GM04504 (cell line): ENCODE measurements at regions not wholly inside any gene's neighbourhood (a gene's known extent, or its start where the extent isn't known, plus 50 kb on each side); places are given as distances from the start of the nearest gene placed in this dataset.
A peak's percentile ranks its signal among the peaks of the same experiment; 100 is the strongest.
"Not testable (repeated sequence)": the region's sequence is repeated elsewhere in the genome, so short reads cannot be mapped to it uniquely, and the experiment has no call there.

Experiments used
- DNase-seq: peaks from one replicate; pipeline ENCODE4 v3.0.0-alpha.2; 2012; ENCODE audit warnings: low read depth

DNA sequence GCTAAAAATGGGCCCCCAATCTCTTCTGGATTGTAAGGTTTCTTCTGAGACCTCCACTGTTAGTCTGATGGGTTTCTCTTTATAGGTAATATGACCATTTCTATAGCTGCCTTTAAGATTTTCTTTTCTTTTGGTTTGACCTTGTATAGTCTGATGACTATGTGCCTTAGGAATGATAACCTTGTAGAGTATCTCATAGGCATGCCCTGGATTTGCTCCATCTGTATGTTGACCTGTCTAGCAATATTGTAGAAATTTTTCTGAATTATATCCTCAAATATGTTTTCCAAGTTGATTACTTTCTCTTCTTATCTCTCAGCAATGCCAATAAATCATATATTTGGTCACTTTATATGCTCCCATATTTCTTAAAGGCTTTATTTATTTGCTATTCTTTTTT, 1403.8 kb upstream of the GOT2 start:
- DNase-seq = no peak

DNA sequence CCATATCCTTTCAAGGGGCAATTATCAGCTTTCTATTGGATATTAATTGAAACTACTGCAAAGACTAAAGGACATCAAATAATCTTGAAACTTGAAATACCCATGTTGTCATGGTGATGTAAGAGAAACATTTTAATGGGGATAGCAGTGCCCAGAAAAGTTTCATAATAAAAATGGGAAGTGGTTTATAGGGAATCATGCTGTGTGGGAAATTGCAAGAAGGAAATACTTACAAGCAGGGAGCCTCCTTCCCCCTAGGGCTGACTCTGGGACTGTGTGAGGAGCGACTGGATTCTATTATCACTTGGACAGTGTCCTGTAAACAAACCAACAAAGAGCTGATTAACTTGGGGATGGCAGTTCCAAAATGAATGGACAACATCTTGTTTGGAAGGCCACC, 1393.1 kb upstream of the GOT2 start:
- DNase-seq = peak; percentile 14

DNA sequence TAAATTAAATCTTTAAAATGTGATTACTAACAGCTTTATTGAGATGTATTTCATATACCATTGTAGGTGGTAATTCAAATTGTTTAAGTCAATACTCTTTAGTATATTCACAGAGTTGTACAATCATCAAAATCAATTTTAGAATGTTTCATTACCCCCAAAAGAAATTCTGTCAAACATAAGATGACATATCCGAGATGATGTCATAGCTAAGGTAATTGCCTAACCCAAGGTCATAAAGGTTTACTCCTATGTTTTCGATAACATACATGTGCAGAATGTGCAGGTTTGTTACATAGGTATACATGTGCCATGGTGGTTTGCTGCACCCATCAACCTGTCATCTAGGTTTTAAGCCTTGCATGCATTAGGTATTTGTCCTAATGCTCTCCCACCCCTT, 1392.0 kb upstream of the GOT2 start:
- not testable (repeated sequence) for DNase-seq

DNA sequence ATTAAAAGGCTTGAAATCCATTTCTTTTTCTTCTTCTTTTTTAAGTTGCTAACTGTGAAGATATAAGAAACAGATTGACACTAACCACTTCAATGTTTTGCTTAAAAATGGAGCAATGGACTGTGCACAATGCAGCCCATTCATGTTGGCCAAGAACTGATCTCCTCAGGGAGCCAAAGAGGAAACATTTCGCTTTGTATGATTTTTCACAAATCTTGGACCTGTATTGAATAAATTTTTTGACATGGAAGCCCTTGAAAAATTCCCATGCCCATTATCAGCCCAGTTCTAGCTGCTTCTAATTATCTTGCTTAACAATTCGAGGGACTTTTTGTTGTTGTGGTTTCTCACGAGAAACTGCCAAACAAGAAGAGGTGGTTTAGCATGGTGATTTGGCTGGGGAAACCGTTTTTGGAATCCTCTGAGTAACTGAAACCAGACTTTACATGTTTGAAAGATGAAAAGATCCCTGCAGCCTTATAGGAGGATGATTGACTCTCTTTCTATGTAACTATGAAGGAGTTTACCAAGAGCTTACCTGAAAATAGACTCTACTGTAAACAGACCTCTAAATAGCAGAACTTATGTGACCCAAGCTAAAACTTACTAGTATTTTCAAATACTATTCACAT, 1389.4 kb upstream of the GOT2 start:
- peak; percentile 11 for DNase-seq

DNA sequence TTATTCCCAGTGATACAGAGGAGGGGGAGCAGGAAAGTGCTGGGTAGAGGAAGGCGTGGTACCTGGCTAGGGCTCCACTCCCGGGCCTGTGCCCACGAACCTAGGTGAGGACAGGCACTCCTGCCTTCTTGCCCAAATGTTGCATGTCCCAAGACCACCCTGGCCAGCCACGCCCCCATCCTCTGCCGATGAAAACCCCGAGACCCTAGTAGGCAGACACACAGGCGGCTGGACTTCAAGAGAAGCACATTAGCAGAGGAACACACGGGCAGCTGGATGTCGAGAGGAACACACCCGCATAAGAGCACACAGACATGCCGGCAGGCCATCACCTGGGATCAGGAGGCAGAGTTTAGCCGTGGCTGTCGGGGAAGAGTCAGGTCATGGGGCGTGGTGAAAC, 1386.5 kb upstream of the GOT2 start:
- no peak for DNase-seq

DNA sequence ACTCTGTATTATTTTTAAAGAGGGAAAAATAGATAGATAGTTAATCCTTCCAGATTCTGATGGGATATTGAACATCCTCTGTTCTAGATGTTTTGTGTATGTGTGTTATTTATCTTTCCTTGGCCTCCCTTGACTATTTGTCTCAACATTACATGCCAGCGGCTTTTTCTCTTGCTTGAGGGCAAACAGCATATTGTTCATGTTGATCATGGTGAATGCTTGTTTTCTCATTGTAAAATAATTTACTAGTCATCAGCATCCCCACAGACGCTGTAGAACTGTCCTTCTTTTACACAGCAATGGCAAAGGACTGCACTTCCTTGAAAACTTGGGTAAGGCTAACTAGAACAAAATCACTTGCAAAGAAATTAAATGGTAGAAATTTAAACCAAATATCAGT, 1376.4 kb upstream of the GOT2 start:
- no peak for DNase-seq

DNA sequence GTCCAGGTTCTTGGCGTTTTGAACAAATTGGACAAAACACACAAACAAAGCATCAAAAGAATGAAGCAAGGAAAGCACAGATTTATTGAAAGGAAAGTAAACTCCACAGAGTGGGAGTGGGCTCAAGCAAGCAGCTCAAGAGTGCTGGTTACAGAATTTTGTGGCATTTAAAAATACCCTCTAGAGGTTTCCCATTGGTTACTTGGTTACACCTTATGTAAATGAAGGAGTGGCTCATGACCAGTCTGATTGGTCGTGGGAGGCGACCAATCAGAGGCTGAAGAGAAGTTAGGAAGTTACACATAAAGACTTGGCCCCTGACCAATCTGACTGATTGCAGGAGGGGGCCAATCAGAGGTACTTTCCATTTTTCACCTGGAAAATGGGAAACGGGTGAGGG, 1373.8 kb upstream of the GOT2 start:
- no peak for DNase-seq

DNA sequence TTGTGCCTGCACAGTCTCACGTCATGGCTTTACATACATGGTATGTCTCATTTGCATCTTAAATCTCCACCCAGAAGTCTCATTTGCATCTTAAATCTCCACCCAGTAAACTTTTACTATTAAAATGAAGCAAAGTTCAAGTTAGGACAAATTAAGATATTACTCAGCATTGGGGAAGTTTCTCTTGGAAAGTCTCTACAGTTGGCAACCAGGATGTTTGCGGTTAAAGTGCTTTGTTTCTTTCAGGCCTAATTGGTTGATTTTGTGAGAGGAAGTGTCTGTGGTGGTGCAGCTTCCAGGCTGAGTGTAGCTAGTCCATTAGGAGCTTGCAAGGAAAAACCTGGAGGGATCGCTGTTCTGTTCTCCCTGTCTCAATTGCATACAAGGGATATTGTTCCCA, 1373.3 kb upstream of the GOT2 start:
- peak; percentile 54 for DNase-seq

DNA sequence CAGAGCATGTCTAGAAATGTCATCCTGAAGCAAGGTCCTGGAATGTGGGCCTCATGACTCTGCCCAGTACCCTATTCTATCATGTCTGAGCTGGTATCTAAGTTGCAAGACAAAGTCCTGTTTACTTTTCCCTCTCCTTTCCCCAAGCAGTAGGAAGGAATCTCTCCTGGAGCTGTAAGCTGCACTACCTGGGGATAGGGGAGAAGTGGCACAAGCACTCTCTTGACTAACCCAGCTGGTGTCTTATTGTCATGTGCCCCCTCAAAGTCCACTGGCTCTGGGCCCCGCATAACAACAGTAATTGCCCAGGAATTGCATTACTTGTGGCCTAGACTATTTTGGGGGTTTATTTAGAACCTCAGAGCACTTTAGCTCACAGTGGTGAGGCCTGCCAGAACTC, 1366.3 kb upstream of the GOT2 start:
- no peak for DNase-seq

DNA sequence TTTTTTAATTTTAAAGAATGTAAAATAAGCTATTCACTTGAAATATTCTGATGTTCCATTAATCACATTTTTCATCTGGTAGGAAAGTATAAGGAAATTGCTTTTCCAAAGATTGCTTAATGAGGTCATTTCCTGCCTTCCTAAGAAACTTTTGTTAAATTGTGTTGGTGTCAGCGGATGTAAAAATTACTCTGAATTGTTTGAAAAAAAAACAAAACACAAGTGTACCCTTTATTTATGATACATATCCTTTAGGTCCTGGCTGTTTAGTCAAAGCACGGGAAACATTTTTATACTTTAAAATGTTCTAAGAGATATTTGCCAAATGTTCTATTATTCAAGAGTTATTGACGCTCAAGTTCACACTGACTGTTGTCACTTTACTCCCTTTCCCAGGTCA, 1357.4 kb upstream of the GOT2 start:
- no peak for DNase-seq

DNA sequence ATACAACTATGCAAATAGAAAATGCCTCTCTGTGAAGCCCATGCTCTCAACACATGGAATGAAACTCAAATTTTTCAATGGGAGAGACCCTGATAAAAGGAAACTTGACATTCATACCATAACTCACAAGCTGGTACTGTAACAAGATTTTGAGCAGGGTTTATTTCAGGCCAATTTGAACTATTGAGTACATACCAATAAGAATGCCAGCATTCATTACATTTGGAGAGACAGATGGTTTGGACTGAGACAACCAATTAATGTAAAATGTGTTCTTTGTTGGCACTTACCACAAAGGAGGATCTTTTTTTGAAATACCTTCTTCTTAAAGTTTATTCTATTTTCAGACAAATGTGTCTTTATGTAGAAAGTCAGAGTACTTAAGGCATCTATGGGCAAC, 1357.0 kb upstream of the GOT2 start:
- no peak for DNase-seq

DNA sequence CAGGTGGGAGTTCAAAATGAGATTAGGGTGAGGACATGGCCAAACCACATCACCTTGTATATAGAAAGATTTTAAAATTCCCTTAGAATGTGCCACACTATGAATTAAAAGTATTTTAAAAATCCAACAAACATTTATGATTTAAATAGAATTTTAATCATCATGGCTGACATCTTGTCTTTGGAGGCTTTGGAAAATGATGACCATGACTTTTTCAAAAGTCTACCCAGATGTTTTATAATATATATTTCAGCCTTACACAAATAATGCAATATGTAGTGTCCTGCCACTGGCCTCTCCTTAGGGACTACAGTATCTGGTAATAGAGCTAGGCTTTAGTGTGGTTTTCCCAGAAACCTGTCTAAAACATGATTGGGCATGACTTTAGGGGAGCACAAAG, 1353.4 kb upstream of the GOT2 start:
- DNase-seq = no peak

DNA sequence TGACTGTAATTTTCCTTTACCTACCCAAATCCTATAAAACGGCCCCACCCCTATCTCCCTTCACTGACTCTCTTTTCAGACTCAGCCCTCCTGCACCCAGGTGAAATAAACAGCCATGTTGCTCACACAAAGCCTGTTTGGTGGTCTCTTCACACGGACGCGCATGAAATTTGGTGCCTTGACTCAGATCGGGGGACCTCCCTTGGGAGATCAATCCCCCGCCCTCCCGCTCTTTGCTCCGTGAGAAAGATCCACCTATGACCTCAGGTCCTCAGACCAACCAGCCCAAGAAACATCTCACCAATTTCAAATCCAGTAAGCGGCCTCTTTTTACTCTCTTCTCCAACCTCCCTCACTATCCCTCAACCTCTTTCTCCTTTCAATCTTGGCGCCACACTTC, 1344.7 kb upstream of the GOT2 start:
- not testable (repeated sequence) for DNase-seq

DNA sequence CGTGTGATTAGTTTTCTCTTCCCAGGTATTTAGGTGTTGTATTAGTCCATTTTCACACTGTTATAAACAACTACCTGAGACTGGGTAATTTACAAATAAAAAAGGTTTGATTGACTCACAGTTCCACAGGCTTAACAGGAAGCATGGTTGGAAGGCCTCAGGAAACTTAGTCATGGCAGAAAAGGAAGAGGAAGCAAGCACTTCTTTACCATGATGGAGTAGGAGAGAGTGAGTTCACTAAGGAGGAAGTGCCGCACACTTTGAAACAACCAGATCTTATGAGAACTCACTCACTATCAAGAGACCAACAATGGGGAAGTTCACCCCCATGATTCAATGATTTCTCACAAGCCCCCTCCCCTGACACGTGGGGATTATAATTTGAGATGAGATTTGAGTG, 1343.7 kb upstream of the GOT2 start:
- no peak for DNase-seq

DNA sequence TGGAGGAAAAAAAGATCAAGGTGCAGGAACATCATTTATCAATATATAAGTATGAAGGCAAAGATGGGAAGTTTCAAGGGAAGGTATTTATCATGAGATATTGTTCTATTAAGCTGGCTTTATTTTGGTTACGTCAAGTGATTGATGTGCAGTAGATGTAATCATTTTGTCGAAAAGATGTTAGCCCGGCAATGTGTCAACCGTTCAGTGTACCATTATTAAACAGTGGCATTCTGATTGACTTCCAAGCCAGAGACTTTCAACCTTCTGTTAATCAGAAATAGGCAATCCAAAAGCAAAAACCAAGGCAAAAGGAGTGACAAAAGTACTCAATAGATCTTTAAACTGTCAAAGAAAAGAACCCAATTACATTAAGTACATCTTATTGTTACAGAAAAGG, 1340.3 kb upstream of the GOT2 start:
- DNase-seq = no peak

DNA sequence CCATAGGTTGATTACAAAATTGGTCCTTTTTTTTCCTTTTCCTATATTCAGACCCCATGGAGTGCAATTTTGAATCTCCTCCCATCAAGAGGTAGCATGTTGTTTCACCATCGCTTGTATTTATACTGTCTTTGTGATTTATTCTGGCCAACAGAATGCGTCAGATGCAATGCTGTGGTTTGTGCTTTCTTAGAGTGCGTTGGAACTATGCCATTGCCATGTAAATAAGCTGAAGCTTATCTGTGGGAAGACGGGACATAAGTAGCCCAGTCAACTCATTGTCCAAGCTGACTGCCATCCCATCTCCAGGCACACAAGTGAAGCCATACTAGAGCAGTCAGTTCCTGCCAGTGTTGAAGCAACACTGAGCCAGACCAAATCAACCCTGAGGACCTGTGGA, 1339.3 kb upstream of the GOT2 start:
- DNase-seq = no peak

DNA sequence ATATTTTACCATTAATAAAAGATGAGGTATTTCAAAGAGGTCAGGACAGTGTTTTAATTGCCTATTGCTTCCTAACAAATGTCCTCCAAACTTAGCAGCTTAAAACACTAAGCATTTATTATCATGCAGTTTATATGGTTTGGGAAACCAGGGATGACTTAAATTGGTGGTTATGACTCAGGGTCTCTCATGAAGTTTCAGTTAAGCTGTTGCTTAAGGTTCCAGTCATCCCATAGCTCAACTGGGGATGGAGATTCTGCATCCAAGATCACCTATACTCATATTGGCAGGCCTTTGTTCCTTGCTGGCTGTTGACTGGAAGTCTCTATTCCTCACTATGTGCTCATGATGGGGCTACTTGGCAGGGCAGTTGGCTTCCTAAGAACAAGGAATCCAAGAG, 1329.9 kb upstream of the GOT2 start:
- no peak for DNase-seq

DNA sequence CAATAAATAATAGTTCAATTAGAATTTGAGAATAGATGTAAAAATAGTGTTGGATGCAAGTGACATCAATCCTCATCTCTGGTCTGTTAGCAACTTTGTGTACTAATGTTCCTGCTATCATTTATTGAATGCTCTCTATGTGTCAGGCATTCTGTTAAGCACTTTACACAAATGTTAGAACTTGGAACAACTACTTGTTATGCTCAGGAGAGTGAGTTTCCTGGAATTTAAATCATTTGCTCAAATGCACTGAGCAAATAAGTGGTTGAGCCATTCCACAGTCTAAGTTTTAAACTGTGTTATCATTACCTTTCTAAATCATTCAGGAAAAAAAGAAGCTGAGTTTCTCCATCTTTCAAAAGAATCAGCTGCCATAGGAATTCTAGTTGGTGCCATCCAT, 1327.3 kb upstream of the GOT2 start:
- DNase-seq = no peak

DNA sequence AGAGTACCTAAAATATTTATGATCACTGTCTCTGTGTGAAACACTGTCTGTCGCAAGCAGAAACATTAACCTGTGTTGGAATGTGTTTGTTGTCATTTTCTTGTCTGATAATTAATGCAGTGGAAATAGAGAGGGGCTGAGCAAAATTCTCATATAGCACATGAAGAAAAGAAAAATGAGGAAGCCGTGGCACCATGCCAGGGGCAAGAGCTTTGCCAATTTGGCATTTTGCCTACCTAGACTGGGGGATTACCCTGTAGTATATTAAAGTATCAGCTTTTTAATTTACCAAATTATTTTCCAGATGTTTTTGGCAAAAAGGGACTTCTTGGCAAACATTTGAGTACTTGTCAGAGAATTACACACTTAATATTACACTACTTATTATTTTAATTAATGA, 1326.6 kb upstream of the GOT2 start:
- DNase-seq = no peak

DNA sequence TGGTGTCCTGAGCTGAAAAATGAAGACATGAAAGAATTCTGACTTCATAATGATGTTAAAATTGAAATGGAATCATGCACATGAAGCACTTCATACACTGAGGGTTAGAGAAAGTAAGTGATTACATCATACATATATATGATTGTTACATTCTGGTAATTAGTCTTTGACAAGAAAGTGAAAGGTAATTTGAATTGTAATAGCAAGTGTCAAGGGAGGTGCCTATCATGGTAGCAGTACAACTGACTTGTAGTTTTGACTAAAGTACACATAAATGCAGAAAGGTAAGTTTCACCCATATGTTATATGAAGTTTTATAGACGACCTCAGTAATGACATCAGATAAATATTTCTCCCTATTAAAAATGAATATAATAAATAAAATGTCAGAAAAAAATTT, 1325.0 kb upstream of the GOT2 start:
- no peak for DNase-seq

DNA sequence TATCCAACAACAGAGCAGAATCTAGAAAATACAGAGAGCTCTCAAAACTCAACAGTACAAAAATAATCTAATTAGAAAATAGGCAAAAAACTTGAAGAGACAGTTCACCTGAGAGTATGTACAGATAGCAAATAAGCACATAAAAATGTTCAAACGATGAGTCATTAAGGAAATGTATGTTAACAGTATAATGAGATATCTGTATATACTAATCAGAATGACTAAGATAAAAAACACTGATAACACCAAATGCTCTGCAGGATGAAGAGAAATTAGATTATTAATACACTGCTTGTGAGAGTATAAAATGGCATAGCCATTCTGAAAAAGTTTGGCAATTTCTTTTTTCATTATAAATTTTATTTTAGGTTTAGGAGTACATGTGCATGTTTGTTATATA, 1307.6 kb upstream of the GOT2 start:
- no peak for DNase-seq

DNA sequence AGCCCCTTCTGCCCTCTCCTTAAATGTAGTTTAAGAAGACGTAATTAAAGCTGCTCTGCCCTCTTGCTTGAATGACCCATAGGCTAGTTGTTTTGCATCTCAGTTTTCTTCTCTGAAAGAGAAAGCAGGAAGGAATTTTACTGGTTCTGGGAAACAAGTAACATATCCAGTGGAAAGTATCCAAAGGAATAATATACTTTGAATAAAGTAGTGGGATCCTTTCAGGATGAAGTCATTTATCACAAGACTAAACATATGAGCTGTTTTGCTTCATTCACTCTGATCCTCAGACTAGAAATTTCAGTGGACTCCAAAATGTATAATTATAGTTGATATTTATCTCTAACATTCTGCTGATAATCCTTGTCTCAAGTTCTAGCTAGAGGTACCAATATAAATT, 1297.6 kb upstream of the GOT2 start:
- DNase-seq = no peak

DNA sequence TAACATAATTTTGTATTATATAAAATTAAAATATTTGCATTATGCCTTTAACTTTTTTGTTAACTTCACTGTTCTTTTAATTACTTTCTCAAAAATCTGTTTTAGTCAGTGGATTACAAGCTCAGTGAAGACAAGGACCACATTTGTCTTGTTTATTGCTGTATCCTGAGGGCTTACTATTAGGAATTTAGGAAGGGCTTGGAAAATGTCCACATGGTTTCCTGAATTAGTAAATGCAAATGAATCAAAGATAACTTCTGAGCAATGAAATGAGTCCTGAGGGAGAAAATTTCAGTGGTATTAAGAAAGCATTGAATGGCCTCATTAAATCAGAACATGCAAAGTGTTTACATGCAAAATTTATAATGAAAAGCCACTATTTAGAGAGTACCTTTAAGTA, 1293.2 kb upstream of the GOT2 start:
- no peak for DNase-seq

DNA sequence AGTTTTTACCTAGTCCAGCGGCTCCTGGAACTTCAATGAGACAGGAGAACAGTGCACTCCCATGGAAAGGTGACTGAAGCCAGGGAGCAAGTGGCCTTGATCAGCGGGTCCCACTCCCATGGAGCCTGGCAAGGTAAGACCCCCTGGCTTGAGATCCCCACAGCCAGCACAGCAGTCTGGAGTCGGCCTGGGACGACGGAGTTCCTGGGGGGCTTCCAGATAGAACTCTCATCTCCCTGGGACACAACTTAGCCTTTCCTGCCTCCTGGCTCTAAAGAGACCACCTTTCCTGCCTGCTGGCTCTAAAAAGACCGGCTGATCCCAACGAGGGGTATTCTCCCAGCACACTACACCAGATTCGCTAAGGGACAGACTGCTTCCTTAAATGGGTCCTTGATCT, 1279.0 kb upstream of the GOT2 start:
- DNase-seq = no peak

DNA sequence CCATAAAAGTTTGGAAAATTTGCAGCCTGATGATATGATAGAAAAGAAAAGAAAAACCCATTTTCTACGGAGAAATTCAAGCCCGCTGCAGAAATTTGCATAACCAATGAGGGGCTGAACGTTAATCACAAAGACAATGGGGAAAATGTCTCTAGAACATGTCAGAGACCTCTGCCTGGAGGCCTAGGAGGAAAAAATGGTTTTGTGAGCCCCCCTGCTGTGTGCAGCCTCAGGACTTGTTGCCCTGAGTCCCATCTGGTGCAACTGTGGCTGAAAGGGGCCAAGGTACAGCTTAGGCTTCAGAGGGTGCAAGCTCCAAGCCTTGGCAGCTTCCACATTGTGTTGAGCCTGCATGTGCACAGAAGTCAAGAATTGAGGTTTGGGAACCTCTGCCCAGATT, 1267.4 kb upstream of the GOT2 start:
- no peak for DNase-seq
